Vagina (tissue), 2 donors: ENCODE measurements at regions not wholly inside any gene's neighbourhood (a gene's known extent, or its start where the extent isn't known, plus 50 kb on each side); places are given as distances from the start of the nearest gene placed in this dataset.

ENCODE experiments used
- DNase-seq, 2 donors: peaks; one replicate each; pipeline ENCODE4 v3.0.0-alpha.2; 2017; ENCODE audit errors: extremely low spot score in 2 of 2
- H3K27ac ChIP-seq: fragments of 200-600 bp; sonication (generic); one replicate; pipeline ENCODE4 v1.5.1; 2019
- H3K27me3 ChIP-seq: fragments of 200-600 bp; sonication (generic); one replicate; pipeline ENCODE4 v1.5.1; 2019
- H3K36me3 ChIP-seq, 2 donors: fragments of 200-600 bp; sonication (generic); one replicate each; pipeline ENCODE4 v1.5.1; 2017 to 2019
- H3K4me1 ChIP-seq: fragments of 200-600 bp; sonication (generic); one replicate; pipeline ENCODE4 v1.5.1; 2019
- H3K4me3 ChIP-seq, 2 donors: fragments of 200-600 bp; sonication (generic); 1 replicate in 1 of 2; 2 replicates in 1 of 2; pipeline ENCODE4 v1.5.1; 2016 to 2019
- H3K9me3 ChIP-seq: fragments of 200-600 bp; sonication (generic); one replicate; pipeline ENCODE4 v1.5.1; 2019
- CTCF ChIP-seq, 3 experiments: fragments of 450-650 bp in 2 of 3; fragments of 200-600 bp in 1 of 3; sonication (generic) in 1 of 3; IDR thresholded peaks; one replicate each; pipeline ENCODE4 v1.5.1; 2017 to 2019; ENCODE audit warnings: antibody characterized with exemption in 3 of 3, mild to moderate bottlenecking in 2 of 3, moderate library complexity in 2 of 3
- POLR2A ChIP-seq, 2 donors: fragments of 450-650 bp; IDR thresholded peaks; one replicate each; pipeline ENCODE4 v1.6.1; 2017; ENCODE audit warnings: antibody characterized with exemption in 2 of 2, mild to moderate bottlenecking in 2 of 2, moderate library complexity in 2 of 2
- POLR2AphosphoS5 ChIP-seq, 2 donors: sonication (generic); formaldehyde crosslinking; IDR thresholded peaks; one replicate each; pipeline ENCODE4 v1.9.0; 2017; ENCODE audit warnings: antibody characterized with exemption in 2 of 2, mild to moderate bottlenecking in 2 of 2, low read depth in 1 of 2; ENCODE audit not compliant: insufficient read depth in 1 of 2
- intact Hi-C: fragments of 100-400 bp; cut with DNase I; formaldehyde crosslinking; loops from one replicate; pipeline ENCODE4 v1.15.1; 2023

GRCh38 chr10:64173826-64174225 is 652.6 kb downstream of the REEP3 start:
- intact Hi-C loops: no loop called here
- DNase-seq: no peak
- TF ChIP-seq POLR2A (IDR thresholded peaks at IDR 0.05) (no peak), CTCF (IDR thresholded peaks at IDR 0.05) (no peak), POLR2AphosphoS5 (IDR thresholded peaks at IDR 0.05; ENCODE audit: insufficient read depth in 1 of 2, low read depth in 1 of 2) (no peak)
- H3K4me1 ChIP-seq: no peaks in the 10 kb centered on the region
- no peak overlapping the region for H3K4me3 ChIP-seq
- H3K27me3 ChIP-seq: no peaks in the 10 kb centered on the region
- H3K36me3 ChIP-seq: no peaks in the 10 kb centered on the region
- no peaks in the 10 kb centered on the region for H3K9me3 ChIP-seq
- no peak overlapping the region for H3K27ac ChIP-seq

GRCh38 chr10:64174666-64175255 is 653.6 kb downstream of the REEP3 start:
- no peaks in the 10 kb centered on the region for H3K27me3 ChIP-seq
- no peak overlapping the region for H3K4me3 ChIP-seq
- no peaks in the 10 kb centered on the region for H3K36me3 ChIP-seq
- intact Hi-C loops: no loop called here
- TF ChIP-seq POLR2A (IDR thresholded peaks at IDR 0.05): no peak
- TF ChIP-seq POLR2AphosphoS5 (IDR thresholded peaks at IDR 0.05; ENCODE audit: insufficient read depth in 1 of 2, low read depth in 1 of 2): no peak
- no peak for TF ChIP-seq CTCF (IDR thresholded peaks at IDR 0.05)
- H3K9me3 ChIP-seq: no peaks in the 10 kb centered on the region
- no peak for DNase-seq
- H3K27ac ChIP-seq: no peak overlapping the region
- no peaks in the 10 kb centered on the region for H3K4me1 ChIP-seq

- Histone ChIP-seq H3K4me3 (no peak overlapping the region), H3K4me1 (no peaks in the 10 kb centered on the region), H3K27ac (no peak overlapping the region), H3K36me3 (no peaks in the 10 kb centered on the region), H3K9me3 (no peaks in the 10 kb centered on the region), H3K27me3 (no peaks in the 10 kb centered on the region)
- intact Hi-C loops: no loop called here
- DNase-seq: no peak
- TF ChIP-seq POLR2A (IDR thresholded peaks at IDR 0.05) (no peak), CTCF (IDR thresholded peaks at IDR 0.05) (no peak), POLR2AphosphoS5 (IDR thresholded peaks at IDR 0.05; ENCODE audit: insufficient read depth in 1 of 2, low read depth in 1 of 2) (no peak)
These were observed 654.2 kb downstream of the REEP3 start for GRCh38 chr10:64175271-64175962.

GRCh38 chr10:64182671-64183070 is 661.5 kb downstream of the REEP3 start:
- H3K4me3 ChIP-seq: no peak overlapping the region
- no peak for DNase-seq
- H3K4me1 ChIP-seq: no peaks in the 10 kb centered on the region
- no peaks in the 10 kb centered on the region for H3K9me3 ChIP-seq
- no peak for TF ChIP-seq POLR2A (IDR thresholded peaks at IDR 0.05)
- no peak for TF ChIP-seq POLR2AphosphoS5 (IDR thresholded peaks at IDR 0.05; ENCODE audit: insufficient read depth in 1 of 2, low read depth in 1 of 2)
- no peak for TF ChIP-seq CTCF (IDR thresholded peaks at IDR 0.05)
- no peak overlapping the region for H3K27ac ChIP-seq
- H3K27me3 ChIP-seq: no peaks in the 10 kb centered on the region
- no peaks in the 10 kb centered on the region for H3K36me3 ChIP-seq
- intact Hi-C loops: no loop called here

GRCh38 chr10:64191286-64191685 is 670.1 kb downstream of the REEP3 start:
- no peaks in the 10 kb centered on the region for H3K4me1 ChIP-seq
- no peaks in the 10 kb centered on the region for H3K9me3 ChIP-seq
- no peak overlapping the region for H3K4me3 ChIP-seq
- H3K27me3 ChIP-seq: no peaks in the 10 kb centered on the region
- no peak for DNase-seq
- H3K36me3 ChIP-seq: no peaks in the 10 kb centered on the region
- no peak for TF ChIP-seq POLR2A (IDR thresholded peaks at IDR 0.05)
- TF ChIP-seq CTCF (IDR thresholded peaks at IDR 0.05): no peak
- no peak for TF ChIP-seq POLR2AphosphoS5 (IDR thresholded peaks at IDR 0.05; ENCODE audit: insufficient read depth in 1 of 2, low read depth in 1 of 2)
- intact Hi-C loops: no loop called here
- H3K27ac ChIP-seq: no peak overlapping the region
